Endodermal cell (in vitro differentiated cells): ENCODE measurements at regions not wholly inside any gene's neighbourhood (a gene's known extent, or its start where the extent isn't known, plus 50 kb on each side); places are given as distances from the start of the nearest gene placed in this dataset.

Source experiments
- DNase-seq: peaks from one replicate; pipeline ENCODE4 v3.0.0-alpha.2; 2017
- H3K27ac ChIP-seq: 2 replicates; pipeline ENCODE4 v1.5.1; 2013; ENCODE audit warnings: mild to moderate bottlenecking, low read depth, low read length, moderate library complexity
- H3K27me3 ChIP-seq: 2 replicates; pipeline ENCODE4 v1.6.1; 2013; ENCODE audit warnings: mild to moderate bottlenecking, low read length, moderate library complexity; ENCODE audit not compliant: insufficient read depth, control insufficient read depth, poor library complexity, severe bottlenecking
- H3K36me3 ChIP-seq: 2 replicates; pipeline ENCODE4 v1.7.0; 2013; ENCODE audit warnings: mild to moderate bottlenecking, low read length, moderate library complexity; ENCODE audit not compliant: control insufficient read depth, insufficient read depth
- H3K4me1 ChIP-seq: one replicate; pipeline ENCODE4 v1.7.0; 2013; ENCODE audit warnings: low read length; ENCODE audit not compliant: control insufficient read depth, insufficient read depth
- H3K4me3 ChIP-seq: 2 replicates; pipeline ENCODE4 v1.5.1; 2013; ENCODE audit warnings: mild to moderate bottlenecking, low read length, moderate library complexity
- H3K9ac ChIP-seq: 2 replicates; pipeline ENCODE4 v1.6.1; 2013; ENCODE audit warnings: mild to moderate bottlenecking, low read length, moderate library complexity; ENCODE audit not compliant: poor library complexity, severe bottlenecking; ENCODE audit errors: extremely low read depth
- H3K9me3 ChIP-seq: 2 replicates; pipeline ENCODE4 v1.6.1; 2013; ENCODE audit warnings: mild to moderate bottlenecking, low read length, moderate library complexity; ENCODE audit not compliant: control insufficient read depth
- H3K27ac Mint-ChIP-seq: 2 replicates; pipeline ENCODE4 v1.8.0; 2020; ENCODE audit warnings: mixed read lengths
- H3K27me3 Mint-ChIP-seq: 2 replicates; pipeline ENCODE4 v1.8.0; 2021; ENCODE audit warnings: mild to moderate bottlenecking, mixed read lengths; ENCODE audit not compliant: insufficient read depth
- H3K36me3 Mint-ChIP-seq: 2 replicates; pipeline ENCODE4 v1.8.0; 2020; ENCODE audit warnings: low read depth, mixed read lengths
- H3K4me1 Mint-ChIP-seq: 2 replicates; pipeline ENCODE4 v1.8.0; 2020; ENCODE audit warnings: mixed read lengths
- H3K4me3 Mint-ChIP-seq: 2 replicates; pipeline ENCODE4 v1.8.0; 2020; ENCODE audit warnings: mild to moderate bottlenecking, moderate library complexity, mixed read lengths
- H3K9me3 Mint-ChIP-seq: 2 replicates; pipeline ENCODE4 v1.8.0; 2020; ENCODE audit warnings: mild to moderate bottlenecking, mixed read lengths
- WGBS, 2 experiments: methylation state at CpG; one replicate each; pipeline versions ENCODE4 v1.1.5 to v1.1.7; 2013; ENCODE audit warnings: missing lambda C conversion rate in 2 of 2, mixed read lengths in 1 of 2; ENCODE audit not compliant: insufficient coverage in 1 of 2, insufficient read length in 1 of 2; 5-methylcytosine and 5-hydroxymethylcytosine counted together
- TF ChIP-seq, protein P1 (sequence below): fragments of 200-600 bp; sonication (generic); conservative IDR thresholded peaks from 2 replicates; pipeline ENCODE4 v1.5.0; 2021; ENCODE audit warnings: antibody characterized with exemption, mild to moderate bottlenecking

GRCh38 chr6:50442531-50443040 lies 270.7 kb upstream of the TFAP2D start:
- no peaks in the 10 kb centered on the region for H3K36me3 ChIP-seq
- H3K9me3 ChIP-seq, result no peaks in the 10 kb centered on the region
- no peak overlapping the region for H3K27ac ChIP-seq
- Mint-ChIP-seq H3K27ac (no peak overlapping the region), H3K4me1 (no peaks in the 10 kb centered on the region), H3K27me3 (peaks cover 19% of the 10 kb centered on the region), H3K9me3 (no peaks in the 10 kb centered on the region), H3K36me3 (no peaks in the 10 kb centered on the region), H3K4me3 (no peak overlapping the region)
- no peak overlapping the region for H3K4me3 ChIP-seq
- 94 to 100% methylated on average over 1 to 4 of the region's 4 CpGs for WGBS, 2 experiments
- H3K4me1 ChIP-seq, result no peaks in the 10 kb centered on the region
- TF ChIP-seq, protein P1, sequence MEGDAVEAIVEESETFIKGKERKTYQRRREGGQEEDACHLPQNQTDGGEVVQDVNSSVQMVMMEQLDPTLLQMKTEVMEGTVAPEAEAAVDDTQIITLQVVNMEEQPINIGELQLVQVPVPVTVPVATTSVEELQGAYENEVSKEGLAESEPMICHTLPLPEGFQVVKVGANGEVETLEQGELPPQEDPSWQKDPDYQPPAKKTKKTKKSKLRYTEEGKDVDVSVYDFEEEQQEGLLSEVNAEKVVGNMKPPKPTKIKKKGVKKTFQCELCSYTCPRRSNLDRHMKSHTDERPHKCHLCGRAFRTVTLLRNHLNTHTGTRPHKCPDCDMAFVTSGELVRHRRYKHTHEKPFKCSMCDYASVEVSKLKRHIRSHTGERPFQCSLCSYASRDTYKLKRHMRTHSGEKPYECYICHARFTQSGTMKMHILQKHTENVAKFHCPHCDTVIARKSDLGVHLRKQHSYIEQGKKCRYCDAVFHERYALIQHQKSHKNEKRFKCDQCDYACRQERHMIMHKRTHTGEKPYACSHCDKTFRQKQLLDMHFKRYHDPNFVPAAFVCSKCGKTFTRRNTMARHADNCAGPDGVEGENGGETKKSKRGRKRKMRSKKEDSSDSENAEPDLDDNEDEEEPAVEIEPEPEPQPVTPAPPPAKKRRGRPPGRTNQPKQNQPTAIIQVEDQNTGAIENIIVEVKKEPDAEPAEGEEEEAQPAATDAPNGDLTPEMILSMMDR, result no peak
- no peak overlapping the region for H3K9ac ChIP-seq
- no peak for DNase-seq
- no peaks in the 10 kb centered on the region for H3K27me3 ChIP-seq

GRCh38 chr6:50443144-50443543 lies 270.2 kb upstream of the TFAP2D start:
- DNase-seq, result no peak
- H3K27ac ChIP-seq, result no peak overlapping the region
- no peaks in the 10 kb centered on the region for H3K4me1 Mint-ChIP-seq
- H3K36me3 Mint-ChIP-seq, result no peaks in the 10 kb centered on the region
- no peak overlapping the region for H3K4me3 Mint-ChIP-seq
- peaks cover 19% of the 10 kb centered on the region for H3K27me3 Mint-ChIP-seq
- H3K4me1 ChIP-seq, result no peaks in the 10 kb centered on the region
- no peak overlapping the region for H3K4me3 ChIP-seq
- no peaks in the 10 kb centered on the region for H3K36me3 ChIP-seq
- no peaks in the 10 kb centered on the region for H3K27me3 ChIP-seq
- no peak overlapping the region for H3K9ac ChIP-seq
- no peaks in the 10 kb centered on the region for H3K9me3 ChIP-seq
- no peak overlapping the region for H3K27ac Mint-ChIP-seq
- TF ChIP-seq, protein P1, result no peak
- 91% methylated on average over 3 of the region's 3 CpGs; no CpG with 5 or more reads in 1 of the 2 experiments for WGBS, 2 experiments
- H3K9me3 Mint-ChIP-seq, result no peaks in the 10 kb centered on the region

- no peak for DNase-seq
- H3K27me3 Mint-ChIP-seq, result no peaks in the 10 kb centered on the region
- Histone ChIP-seq H3K4me1 (no peaks in the 10 kb centered on the region), H3K27me3 (no peaks in the 10 kb centered on the region), H3K27ac (no peak overlapping the region), H3K9ac (no peak overlapping the region), H3K9me3 (no peaks in the 10 kb centered on the region), H3K36me3 (no peaks in the 10 kb centered on the region), H3K4me3 (no peak overlapping the region)
- no peak overlapping the region for H3K4me3 Mint-ChIP-seq
- no peaks in the 10 kb centered on the region for H3K36me3 Mint-ChIP-seq
- 87 to 92% methylated on average over 2 of the region's 2 CpGs for WGBS, 2 experiments
- no peak overlapping the region for H3K27ac Mint-ChIP-seq
- TF ChIP-seq, protein P1, result no peak
- no peaks in the 10 kb centered on the region for H3K9me3 Mint-ChIP-seq
- H3K4me1 Mint-ChIP-seq, result no peaks in the 10 kb centered on the region
Measured at GRCh38 chr6:50449128-50449527, 264.2 kb upstream of the TFAP2D start.
